GM19372 (cell line): ENCODE measurements at regions not wholly inside any gene's neighbourhood (a gene's known extent, or its start where the extent isn't known, plus 50 kb on each side); places are given as distances from the start of the nearest gene placed in this dataset.
A peak's percentile ranks its signal among the peaks of the same experiment; 100 is the strongest.

Experiments
- ATAC-seq: cut with Tn5 transposase; IDR thresholded peaks from one replicate; pipeline ENCODE4 v1.9.1; 2021; ENCODE audit warnings: mild to moderate bottlenecking, low read depth, moderate library complexity; ENCODE audit not compliant: unreplicated experiment

DNA sequence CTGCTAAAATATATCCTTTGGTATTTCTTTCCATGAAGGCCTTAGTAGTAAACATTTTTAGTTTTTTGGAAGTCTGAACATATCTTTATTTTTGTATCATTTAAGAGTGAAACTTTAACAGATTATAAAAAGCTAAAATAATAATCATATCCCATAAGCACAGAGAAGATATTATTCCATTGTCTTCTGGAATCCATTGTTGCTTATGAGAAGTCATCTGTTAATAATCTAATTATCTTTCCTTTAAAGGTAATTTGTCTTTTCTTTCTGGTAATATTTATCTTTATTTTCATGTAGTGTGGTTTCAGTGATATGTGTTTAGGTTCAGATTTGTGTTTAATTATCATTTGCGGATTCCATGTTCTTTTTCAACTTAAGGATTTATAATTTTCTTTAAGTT, 261.7 kb downstream of the MSRB3 start:
- no peak for ATAC-seq

DNA sequence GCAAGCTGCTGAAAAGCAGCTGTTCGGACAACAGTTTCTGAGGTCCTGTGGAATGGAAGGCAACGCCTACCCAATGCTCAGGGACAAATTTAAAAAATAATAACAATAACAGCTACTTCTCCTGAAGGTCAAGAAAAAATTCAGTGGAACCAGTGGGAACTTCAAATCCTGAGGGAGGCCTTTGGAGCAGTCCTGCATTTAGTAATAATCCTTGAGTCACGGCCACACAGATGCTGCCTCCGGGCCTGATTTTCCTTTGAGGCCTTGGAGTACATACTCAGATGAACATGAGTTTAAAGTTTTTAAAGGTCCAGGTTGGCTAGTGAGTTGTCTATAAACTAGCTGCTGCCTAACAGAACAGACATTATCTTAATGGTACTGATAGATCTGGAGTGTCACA, 268.0 kb downstream of the MSRB3 start:
- ATAC-seq, result no peak

DNA sequence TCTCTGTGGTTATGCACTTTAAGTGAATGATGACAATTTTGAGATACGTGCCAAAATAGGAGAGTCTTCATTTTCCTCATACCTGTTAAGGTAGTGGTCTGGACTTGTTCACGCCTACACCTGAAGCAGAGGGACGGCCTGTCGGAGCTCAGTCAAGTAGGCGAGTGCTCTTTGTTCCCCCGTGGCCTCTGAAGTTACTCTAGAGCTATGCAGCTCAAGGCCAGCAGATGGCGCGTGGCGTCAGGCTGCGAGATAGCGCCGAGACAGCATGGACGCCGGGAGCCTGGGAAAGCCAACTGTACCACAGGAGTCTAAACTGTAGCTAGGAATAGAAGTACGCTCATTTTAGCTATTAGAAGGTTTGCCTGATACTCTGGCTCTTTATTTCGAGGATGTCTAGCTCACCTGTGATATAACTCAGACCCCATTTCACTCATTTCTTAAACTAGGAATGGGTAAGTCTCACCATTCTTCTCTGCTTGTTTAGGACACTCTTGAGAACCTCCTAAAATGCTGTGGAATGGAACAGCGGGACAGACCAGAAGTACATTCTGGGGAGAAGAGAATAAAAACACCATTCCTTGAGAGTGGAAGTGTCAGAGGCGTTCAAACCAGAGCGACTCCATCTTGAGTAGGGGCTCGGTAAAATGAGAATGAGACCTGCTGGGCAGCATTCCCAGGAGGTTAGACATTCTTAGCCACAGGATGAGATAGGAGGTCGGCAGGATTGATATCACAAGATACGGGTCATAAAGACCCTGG, 267.4 kb upstream of the HMGA2 start:
- ATAC-seq, result peak; percentile 100

DNA sequence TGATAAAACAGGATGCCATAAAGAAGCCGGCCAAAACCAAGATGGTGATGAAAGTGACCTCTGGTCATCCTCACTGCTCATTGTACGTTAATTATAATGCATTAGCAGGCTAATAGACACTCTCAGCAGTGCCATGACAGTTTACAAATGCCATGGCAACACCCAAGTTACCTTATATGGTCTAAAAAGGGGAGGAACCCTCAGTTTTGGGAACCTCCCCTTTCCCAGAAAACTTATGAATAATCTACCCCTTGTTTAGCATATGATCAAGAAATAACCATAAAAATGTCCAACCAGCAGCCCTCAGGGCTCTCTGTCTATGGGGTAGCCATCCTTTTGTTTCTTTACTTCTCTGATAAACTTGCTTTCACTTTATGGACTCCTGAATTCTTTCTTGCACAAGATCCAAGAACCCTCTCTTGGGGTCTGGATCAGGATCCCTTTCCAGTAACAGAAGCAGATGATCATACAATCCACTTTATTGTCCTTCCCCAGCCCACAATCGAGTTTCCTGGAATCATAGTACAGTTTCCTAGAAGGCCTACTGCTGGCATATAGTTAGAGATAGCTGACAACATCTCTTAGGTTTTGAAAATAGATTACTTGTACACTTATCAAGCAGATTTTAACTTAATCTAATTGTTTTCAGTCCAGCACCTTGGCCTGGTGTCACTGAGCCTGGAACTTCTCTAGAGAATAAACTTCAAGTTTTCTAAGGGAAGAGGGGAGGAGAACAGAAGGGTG, 266.7 kb upstream of the HMGA2 start:
- no peak for ATAC-seq

DNA sequence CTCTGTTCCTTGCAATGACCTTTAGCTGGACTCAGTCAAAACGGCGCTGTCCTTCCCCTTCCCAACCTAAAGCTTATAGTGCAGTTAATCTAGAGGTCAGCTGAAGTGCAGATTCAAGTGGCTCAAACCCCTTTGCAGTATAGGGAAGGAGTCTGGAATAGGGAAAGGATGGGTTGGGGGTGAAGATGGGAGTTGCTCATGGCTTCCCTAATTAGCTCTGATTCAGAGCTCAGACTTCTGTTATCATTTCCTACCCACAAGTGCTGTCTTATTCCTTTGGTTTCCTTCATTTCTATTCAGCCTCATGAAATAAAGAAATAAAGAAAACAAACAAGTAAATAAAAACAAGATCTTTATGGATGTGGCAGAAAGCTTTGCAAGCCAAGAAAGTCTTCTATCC, 264.0 kb upstream of the HMGA2 start:
- no peak for ATAC-seq

DNA sequence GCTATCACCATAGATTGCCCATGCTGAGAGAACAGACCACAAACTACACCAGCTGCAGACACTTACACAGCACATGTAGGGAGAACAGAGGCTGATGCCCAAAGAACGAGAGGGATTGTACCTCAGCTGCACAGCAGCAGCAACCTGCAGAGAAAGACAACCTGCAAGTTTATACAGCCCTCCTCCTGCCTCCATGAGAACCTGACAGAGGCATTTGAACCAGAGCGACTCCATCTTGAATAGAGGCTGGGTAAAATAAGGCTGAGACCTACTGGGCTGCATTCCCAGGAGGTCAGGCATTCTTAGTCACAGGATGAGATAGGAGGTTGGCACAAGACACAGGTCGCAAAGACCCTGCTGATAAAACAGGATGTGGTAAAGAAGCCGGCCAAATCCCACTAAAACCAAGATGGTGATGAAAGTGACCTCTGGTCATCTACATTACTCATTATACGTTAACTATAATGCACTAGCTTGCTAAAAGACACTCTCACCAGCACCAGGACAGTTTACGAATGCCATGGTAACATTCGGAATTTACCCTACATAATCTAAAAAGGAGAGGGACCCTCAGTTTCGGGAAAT, 262.4 kb upstream of the HMGA2 start:
- ATAC-seq, result no peak

DNA sequence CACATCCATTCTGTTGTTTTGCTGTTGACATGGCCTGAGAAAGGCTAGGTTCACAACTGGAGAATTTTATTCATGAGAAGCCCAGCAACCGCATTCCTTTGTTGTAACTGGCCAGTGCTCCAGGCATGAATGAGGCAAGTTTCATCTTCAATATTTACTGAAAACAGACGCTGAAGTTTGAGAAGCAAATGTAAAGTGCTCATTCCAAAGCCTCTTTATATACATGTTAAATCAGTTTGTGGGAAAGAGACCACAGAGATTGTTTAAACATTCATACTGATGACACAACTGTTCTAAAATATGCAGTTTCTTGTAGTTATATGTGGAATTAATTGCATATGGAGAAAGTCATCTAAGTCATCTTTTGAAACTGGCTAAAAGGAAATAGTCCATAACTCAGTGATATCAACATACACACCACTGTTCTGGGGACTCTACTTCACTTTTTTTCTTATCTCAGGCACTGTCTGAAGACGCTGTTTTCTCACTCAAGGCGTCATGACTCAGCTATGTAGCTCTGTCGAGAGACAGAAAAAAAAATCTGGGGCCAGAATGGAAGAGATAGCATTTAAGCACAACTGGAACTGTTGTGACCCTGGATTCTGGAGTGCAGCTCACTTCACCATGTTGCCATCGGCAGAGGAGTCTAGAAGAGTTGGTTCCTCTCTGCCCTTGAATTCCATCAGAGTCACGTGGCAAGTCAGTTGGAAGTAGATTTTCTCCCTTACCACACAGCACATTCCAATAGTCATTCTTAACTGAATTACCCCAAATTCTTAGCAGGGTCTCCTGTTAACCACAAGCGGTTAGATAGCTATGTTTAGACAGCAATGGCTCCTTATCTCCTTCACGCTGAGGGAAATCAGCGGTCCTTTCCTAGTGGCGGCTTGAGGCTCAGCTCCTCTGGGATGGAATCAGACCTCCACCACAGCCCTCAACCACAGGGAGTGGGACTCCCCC, 258.4 kb upstream of the HMGA2 start:
- no peak for ATAC-seq

DNA sequence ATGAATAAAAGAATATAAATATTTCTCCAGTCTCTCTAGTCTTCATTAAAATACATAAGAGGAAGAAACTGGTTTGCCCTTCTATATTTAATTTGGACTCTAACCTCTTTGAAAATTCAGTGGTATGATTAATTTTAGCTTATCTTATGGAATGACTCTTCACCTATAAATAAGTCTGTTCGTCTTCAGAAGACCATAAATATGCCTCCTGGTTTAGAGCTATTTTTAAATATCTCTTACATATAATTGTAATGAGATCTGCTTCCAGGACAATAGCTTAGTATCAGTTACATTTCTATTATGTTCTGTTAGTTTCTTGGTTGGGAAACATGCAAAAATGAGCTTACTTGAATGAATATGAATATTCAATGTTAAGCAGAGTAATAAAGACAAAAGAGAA, 257.5 kb upstream of the HMGA2 start:
- ATAC-seq, result no peak

DNA sequence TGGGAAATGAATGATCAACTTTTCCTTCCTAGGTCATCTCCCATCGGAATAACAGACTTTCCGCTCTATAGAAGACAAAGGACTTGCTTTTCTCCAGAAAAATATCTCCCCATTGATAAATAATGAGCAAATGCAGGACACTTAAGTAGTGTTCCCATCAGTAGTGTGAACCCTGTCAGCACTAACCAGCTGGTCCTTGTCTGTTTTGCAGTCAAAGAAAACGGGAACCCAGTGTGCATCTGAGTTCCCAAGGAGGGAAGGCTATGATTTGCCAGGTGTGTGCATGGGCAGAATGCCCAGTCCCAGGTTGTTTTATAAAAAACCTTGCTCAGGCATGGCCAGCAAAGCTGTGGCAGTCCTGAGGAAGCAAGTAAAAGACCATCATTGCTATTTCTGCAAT, 256.5 kb upstream of the HMGA2 start:
- no peak for ATAC-seq

DNA sequence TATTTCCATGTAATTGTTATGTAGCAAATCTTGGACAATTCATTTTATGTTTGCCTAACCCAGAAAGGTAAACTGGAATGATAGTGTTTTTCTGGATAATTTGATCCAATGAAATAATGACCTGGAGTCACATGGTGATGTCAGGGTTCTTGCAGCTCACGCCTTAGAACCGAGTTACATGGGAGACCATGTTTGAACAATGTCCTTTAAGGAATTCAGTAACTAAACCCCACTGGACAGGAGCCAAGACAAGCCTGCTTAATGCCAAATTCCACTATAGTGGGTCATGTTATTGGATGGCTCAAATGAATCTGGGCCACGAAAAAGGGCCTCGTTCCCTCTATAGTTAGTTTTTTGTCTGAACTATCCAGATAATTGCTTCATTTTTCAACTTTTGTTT, 255.8 kb upstream of the HMGA2 start:
- no peak for ATAC-seq

DNA sequence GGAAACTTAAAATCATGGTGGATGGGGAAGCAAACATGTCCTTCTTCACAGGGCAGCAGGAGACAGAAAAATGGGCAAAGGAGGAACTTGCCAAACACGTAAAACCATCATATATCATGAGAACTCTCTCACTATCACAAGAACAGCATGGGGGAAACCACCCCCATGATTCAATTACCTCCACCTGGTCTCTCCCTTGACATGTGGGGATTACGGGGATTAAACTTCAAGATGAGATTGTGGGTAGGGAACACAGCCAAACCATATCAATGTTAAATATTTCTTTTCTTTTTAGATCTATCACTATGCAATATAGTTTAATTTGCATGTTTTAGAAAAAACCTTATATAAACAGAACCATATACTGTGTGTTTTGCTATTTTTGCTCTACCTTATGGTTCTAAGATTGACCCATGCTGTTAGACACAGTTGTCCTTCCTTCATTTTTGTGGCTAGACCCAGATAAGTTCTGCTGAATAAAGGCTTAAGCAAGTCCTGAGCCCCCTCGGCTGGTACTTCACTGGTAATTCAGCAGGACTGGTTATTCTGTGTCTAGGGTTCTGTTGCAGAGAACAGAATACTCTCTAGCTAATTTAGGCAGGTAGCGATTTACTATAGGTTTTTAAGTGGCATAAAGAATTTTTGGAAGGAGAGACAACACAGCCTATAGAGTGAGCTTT, 253.7 kb upstream of the HMGA2 start:
- no peak for ATAC-seq

DNA sequence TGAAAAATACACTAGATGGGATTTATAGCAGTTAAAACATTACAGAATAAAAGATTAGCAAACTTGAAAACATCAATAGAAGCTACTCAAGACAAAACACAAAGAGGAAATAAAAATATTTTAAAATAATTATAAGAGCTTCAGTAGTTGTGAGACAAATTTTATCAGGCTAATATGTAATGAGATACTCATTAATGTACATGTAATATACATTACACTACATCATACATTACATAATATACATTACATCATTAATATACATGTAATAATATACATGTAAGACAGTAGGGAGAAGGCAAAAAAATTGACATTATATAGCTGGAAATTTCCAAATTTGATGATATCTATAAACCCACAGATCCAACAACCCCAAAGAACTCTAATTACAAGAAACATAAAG, 249.4 kb upstream of the HMGA2 start:
- ATAC-seq, result no peak

DNA sequence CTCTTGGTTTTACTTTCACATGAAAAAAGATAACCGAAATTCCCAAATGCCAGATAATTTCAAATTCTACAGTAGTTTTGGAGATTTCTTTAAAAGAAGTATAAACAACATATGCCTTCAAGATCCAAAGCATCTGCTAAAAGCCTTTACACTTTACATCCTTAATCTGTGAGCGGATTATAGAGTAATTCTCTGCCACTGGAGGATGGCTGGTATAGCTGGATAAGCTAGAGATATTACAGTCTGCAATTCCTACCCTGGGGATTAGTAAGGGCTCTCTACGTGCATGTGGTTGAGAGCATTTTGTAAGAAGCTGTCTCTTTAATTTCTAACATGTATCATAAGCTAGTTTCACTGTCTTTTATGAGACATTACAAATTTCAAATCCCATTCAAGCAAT, 240.3 kb upstream of the HMGA2 start:
- ATAC-seq, result no peak

DNA sequence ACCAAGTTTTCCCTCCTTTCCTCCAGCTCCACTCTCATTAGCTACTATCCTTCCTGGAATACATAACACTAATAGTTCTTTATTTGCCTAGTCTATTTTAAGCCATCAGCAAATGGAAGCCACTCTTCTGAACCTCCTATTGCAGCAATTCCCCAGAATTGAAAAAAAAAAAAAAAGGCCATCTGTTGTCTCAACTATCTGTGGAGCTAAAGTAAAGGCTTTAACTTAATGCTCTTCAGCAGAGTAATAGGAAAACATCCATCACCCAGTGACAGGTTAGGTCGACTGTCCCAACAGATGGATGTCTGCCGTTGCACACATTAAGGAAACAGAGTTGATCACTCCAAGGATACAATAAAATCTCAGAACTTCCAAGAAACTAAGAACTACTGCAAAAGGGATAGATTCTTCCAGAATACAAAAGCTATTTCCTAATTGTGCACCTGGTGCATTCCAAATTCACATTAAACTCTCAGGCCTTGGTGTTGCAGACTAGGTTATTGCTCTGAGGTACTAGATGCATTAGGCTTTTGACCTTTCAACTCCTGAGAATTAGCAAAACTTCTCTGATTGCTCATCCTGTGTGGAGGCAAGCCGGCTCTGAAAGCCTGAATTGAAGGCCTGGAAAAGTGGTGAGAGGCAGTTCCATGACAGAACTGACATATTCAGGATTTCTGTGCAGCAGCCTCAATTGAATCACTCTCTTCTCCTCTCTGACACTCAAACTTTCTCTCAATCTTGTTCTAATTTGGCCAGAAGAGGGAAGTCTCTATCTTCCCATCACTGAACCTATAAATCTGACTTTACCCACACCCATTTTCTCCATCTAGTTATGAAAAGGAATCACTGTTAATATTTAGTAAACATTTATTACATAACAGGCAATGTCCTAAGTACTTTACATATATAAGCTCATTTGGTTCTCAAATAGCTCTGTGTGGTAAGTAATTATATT, 238.4 kb upstream of the HMGA2 start:
- ATAC-seq, result no peak

DNA sequence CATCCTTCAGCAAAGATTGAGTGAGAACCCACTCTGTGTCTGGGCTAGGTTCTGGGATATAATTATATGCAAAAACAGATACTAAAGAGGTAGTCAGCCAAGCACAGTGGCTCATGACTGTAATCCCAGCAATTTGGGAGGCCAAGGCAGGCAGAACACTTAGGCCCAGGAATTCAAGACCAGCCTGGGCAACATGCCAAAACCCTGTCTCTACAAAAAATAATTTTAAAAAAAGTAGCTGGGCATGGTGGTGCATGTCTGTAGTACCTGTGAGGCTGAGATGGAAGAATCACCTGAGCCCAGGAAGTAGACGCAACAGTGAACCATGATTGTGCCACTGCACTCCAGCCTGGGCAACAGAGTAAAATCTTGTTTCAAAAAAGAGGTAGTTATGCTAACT, 237.5 kb upstream of the HMGA2 start:
- ATAC-seq, result no peak

DNA sequence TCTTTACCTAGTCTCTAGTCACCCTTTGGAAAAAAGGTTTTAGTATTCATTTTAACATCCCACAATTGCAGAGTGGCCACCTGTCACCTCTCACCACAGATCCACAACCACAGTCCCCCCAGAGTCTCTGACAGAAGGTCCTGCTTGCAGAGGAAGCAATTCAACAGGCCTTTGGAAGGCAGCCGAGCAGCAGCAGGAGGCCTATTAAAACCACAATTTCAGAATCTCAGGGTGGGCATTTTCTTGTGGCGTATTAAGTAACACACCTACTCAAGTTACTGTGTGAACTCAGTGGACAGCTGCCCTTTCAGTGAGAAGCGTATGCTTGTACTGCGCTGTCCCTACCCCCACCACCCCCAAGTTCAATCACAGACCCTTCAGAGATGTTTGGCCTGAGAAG, 234.0 kb upstream of the HMGA2 start:
- no peak for ATAC-seq

DNA sequence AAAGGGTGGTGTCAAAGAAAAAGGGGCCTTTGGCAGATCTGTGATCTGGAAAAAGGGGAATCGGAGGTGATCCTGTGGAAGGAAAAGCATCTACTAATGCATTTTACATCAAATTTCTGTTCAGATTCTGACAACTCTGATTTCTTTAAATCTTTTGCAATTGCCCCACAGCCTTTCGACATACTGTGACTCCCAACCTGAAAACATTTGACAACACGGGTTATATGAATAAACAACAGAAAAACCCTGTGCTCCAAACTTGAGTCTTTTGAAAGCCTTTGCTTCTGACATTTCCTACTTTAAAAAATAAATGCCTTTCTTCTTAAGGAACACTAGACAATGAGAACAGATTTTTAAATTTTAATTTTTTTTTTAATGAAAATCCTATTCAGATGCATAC, 231.9 kb upstream of the HMGA2 start:
- no peak for ATAC-seq

DNA sequence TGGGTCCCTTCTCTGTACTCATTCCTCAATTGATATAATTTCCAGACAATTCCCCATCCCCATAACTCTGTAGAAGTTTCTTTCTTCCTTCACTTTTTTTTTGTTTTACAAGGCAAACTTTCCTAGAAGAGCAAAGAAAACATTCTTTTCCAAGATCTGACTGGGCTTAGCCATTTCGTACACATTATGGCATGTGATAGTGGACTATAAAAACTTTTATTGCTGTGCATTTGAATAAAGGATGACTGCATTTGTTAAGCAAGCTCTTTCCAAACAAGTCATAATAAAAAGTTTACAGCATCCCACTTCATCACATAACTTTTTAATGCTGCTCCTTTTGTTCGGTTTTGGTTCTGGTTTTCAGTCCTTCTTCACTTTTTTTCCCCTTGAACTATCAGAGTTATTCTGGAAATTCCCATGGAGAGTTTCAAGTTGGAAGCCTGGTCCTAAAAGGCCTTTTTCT, 231.0 kb upstream of the HMGA2 start:
- no peak for ATAC-seq

DNA sequence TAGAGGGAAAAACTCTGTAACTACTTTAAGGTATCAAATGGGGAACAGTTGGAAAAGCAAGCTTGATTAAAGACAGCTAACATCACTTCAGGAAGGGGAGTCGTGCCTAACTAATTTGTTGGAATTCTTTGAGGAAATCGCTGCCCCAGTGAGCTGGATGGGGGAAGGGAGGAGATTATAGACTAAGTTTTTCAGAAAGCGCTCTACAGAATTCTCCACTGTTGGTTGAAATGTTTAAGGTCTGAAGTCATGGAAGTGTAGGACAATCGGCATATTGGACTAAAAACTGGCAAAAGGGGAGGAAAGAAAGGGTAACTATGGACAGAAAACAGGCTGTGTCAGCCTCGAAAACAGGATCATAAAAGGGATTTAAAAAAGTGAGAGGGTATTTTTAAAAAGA, 229.9 kb upstream of the HMGA2 start:
- no peak for ATAC-seq
